CD4-positive, alpha-beta T cell (primary cell): ENCODE measurements at regions not wholly inside any gene's neighbourhood (a gene's known extent, or its start where the extent isn't known, plus 50 kb on each side); places are given as distances from the start of the nearest gene placed in this dataset.

Experiments
- ATAC-seq: fragments of 200-7000 bp; cut with Tn5 transposase; one replicate; pipeline ENCODE4 v1.10.0; 2022; ENCODE audit warnings: mild to moderate bottlenecking; ENCODE audit not compliant: poor library complexity
- CTCF ChIA-PET: fragments of 350-600 bp; sonication (Branson Sonifier 250); formaldehyde crosslinking; loops from one replicate; lab custom pipeline; 2021; ENCODE audit warnings: antibody characterized with exemption, inconsistent platforms; lab: Charles Lee
- POLR2A ChIA-PET: fragments of 350-600 bp; sonication (Branson Sonifier 250); formaldehyde crosslinking; loops from one replicate; lab custom pipeline; 2021; ENCODE audit warnings: antibody characterized with exemption, inconsistent platforms; lab: Charles Lee
- DNase-seq, 14 experiments: peaks; one replicate each; pipeline ENCODE4 v3.0.0-alpha.2; 2013 to 2020; ENCODE audit warnings: mixed read lengths in 2 of 14
- H3K27ac ChIP-seq, 2 donors: one replicate each; pipeline versions ENCODE4 v1.5.1 to v1.7.0; 2013; ENCODE audit warnings: low read length in 2 of 2, low read depth in 1 of 2, mild to moderate bottlenecking in 1 of 2
- H3K27me3 ChIP-seq, 2 experiments: 1 replicate in 1 of 2; 2 replicates in 1 of 2; pipeline versions ENCODE4 v1.6.1 to v1.7.0; 2013; ENCODE audit warnings: low read length in 2 of 2, control low read depth in 1 of 2, mild to moderate bottlenecking in 1 of 2, moderate library complexity in 1 of 2; ENCODE audit not compliant: insufficient read depth in 2 of 2, control insufficient read depth in 1 of 2
- H3K36me3 ChIP-seq: one replicate; pipeline ENCODE4 v1.6.1; 2013; ENCODE audit warnings: low read length, control low read depth; ENCODE audit not compliant: insufficient read depth
- H3K4me1 ChIP-seq: one replicate; pipeline ENCODE4 v1.6.1; 2013; ENCODE audit warnings: low read length, control low read depth; ENCODE audit not compliant: insufficient read depth
- H3K4me3 ChIP-seq: one replicate; pipeline ENCODE4 v1.5.1; 2013; ENCODE audit warnings: mild to moderate bottlenecking, low read length, moderate library complexity
- H3K9me3 ChIP-seq, 2 experiments: 1 replicate in 1 of 2; 2 replicates in 1 of 2; pipeline versions ENCODE4 v1.6.1 to v1.7.0; 2013; ENCODE audit warnings: low read length in 2 of 2, mild to moderate bottlenecking in 2 of 2, control low read depth in 1 of 2, moderate library complexity in 1 of 2; ENCODE audit not compliant: control insufficient read depth in 1 of 2, insufficient read depth in 1 of 2
- H3K27ac Mint-ChIP-seq: one replicate; pipeline ENCODE4 v1.8.0; 2020; ENCODE audit warnings: mixed read lengths
- H3K27me3 Mint-ChIP-seq: one replicate; pipeline ENCODE4 v1.8.0; 2021; ENCODE audit warnings: mixed read lengths
- H3K36me3 Mint-ChIP-seq: one replicate; pipeline ENCODE4 v1.8.0; 2021; ENCODE audit warnings: low read depth, mixed read lengths
- H3K4me1 Mint-ChIP-seq: one replicate; pipeline ENCODE4 v1.8.0; 2021; ENCODE audit warnings: low read depth, mixed read lengths
- H3K4me3 Mint-ChIP-seq: one replicate; pipeline ENCODE4 v1.8.0; 2020; ENCODE audit warnings: mild to moderate bottlenecking, mixed read lengths
- H3K9me3 Mint-ChIP-seq: one replicate; pipeline ENCODE4 v1.8.0; 2020; ENCODE audit warnings: mixed read lengths
- intact Hi-C, 2 experiments: fragments of 100-400 bp; cut with DNase I in 1 of 2; cut with micrococcal nuclease in 1 of 2; formaldehyde crosslinking; loops; one replicate each; pipeline versions ENCODE4 v1.15.1 to v1.9.0; 2023 to 2025; cut with DNase I, micrococcal nuclease
- TF ChIP-seq, protein P1 (sequence below): fragments of 200-600 bp; IDR thresholded peaks from one replicate; pipeline ENCODE4 v1.8.0; 2022; ENCODE audit warnings: antibody characterized with exemption, mild to moderate bottlenecking

- Mint-ChIP-seq H3K9me3 (no peaks in the 10 kb centered on the region), H3K27ac (no peak overlapping the region), H3K4me1 (peaks cover 18% of the 10 kb centered on the region), H3K27me3 (no peaks in the 10 kb centered on the region), H3K4me3 (no peak overlapping the region), H3K36me3 (no peaks in the 10 kb centered on the region)
- Histone ChIP-seq H3K4me1 (peaks cover 14% of the 10 kb centered on the region), H3K27ac (no peak overlapping the region), H3K4me3 (no peak overlapping the region), H3K9me3 (no peaks in the 10 kb centered on the region), H3K27me3 (no peaks in the 10 kb centered on the region), H3K36me3 (no peaks in the 10 kb centered on the region)
- ATAC-seq (no peak), DNase-seq (no peak)
- TF ChIP-seq, protein P1, sequence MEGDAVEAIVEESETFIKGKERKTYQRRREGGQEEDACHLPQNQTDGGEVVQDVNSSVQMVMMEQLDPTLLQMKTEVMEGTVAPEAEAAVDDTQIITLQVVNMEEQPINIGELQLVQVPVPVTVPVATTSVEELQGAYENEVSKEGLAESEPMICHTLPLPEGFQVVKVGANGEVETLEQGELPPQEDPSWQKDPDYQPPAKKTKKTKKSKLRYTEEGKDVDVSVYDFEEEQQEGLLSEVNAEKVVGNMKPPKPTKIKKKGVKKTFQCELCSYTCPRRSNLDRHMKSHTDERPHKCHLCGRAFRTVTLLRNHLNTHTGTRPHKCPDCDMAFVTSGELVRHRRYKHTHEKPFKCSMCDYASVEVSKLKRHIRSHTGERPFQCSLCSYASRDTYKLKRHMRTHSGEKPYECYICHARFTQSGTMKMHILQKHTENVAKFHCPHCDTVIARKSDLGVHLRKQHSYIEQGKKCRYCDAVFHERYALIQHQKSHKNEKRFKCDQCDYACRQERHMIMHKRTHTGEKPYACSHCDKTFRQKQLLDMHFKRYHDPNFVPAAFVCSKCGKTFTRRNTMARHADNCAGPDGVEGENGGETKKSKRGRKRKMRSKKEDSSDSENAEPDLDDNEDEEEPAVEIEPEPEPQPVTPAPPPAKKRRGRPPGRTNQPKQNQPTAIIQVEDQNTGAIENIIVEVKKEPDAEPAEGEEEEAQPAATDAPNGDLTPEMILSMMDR, result no peak
- intact Hi-C loops, result loop anchor here (2.0 to 10.0 kb wide), 5 partner anchors 41 to 655 kb away; partner anchors contain the start of gene BCOR (in 1 of the 2)
- POLR2A ChIA-PET, result interaction anchor here (0.6 to 1.3 kb wide), 9 partner anchors 40 to 730 kb away, joined by 3 to 5 read pairs (median 3); partner anchors contain the start of gene BCOR
- CTCF ChIA-PET, result interaction anchor here (0.6 to 1.8 kb wide), 4 partner anchors 41 to 453 kb away, joined by 3 to 6 read pairs (median 4); no protein-coding TSS in a partner anchor
These were observed 284.0 kb downstream of the BCOR start for GRCh38 chrX:39813631-39814277.

DNA sequence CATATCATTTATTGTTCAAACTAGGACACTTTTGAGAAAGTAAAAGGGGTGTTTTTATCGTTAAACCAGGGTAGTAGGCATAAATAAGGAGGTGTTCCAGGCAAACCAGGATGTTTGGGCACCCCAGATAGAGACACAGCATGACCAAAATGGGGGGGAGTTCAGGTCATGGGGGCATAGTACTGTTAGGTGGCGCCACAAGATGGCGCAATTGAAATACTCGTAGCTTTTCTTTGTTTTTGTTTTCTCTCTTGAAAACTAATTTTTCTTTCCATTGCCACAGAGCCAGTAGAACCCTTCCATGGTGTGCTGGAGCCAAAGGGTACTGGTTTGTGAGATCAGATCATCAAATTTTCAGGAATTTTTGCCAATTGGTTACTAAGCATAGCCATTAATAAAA, 283.4 kb downstream of the BCOR start:
- Mint-ChIP-seq H3K27me3 (no peaks in the 10 kb centered on the region), H3K9me3 (no peaks in the 10 kb centered on the region), H3K4me1 (peaks cover 18% of the 10 kb centered on the region), H3K27ac (no peak overlapping the region), H3K36me3 (no peaks in the 10 kb centered on the region), H3K4me3 (no peak overlapping the region)
- no peaks in the 10 kb centered on the region for H3K36me3 ChIP-seq
- CTCF ChIA-PET, result interaction anchor here (1.2 to 1.8 kb wide), 3 partner anchors 41 to 453 kb away, joined by 3 to 6 read pairs (median 4); no protein-coding TSS in a partner anchor
- H3K9me3 ChIP-seq, result no peaks in the 10 kb centered on the region
- TF ChIP-seq, protein P1, result peak; percentile 40
- no peak overlapping the region for H3K27ac ChIP-seq
- intact Hi-C loops, result loop anchor here (2.0 to 10.0 kb wide), 5 partner anchors 40 to 654 kb away; partner anchors contain the start of gene BCOR (in 1 of the 2)
- POLR2A ChIA-PET, result interaction anchor here (0.6 to 1.3 kb wide), 9 partner anchors 40 to 729 kb away, joined by 3 to 5 read pairs (median 3); partner anchors contain the start of gene BCOR
- no peak overlapping the region for H3K4me3 ChIP-seq
- ATAC-seq, result peak; percentile 63
- peak in 13 of 14 experiments; percentile 9 to 75 (median 33) for DNase-seq
- H3K4me1 ChIP-seq, result peaks cover 14% of the 10 kb centered on the region
- H3K27me3 ChIP-seq, result no peaks in the 10 kb centered on the region

GRCh38 chrX:39815631-39816030, 282.1 kb downstream of the BCOR start:
- CTCF ChIA-PET, result interaction anchor here (1.8 to 1.9 kb wide), 2 partner anchors 39 kb away, joined by 6 to 7 read pairs; no protein-coding TSS in a partner anchor
- no peak overlapping the region for H3K27ac Mint-ChIP-seq
- intact Hi-C loops, result loop anchor here (2.0 to 10.0 kb wide), 7 partner anchors 37 to 653 kb away; partner anchors contain the start of gene BCOR (in 1 of the 2)

More at GRCh38 chrX:39815631-39816030, 282.1 kb downstream of the BCOR start:
- no peaks in the 10 kb centered on the region for H3K9me3 Mint-ChIP-seq
- Histone ChIP-seq H3K4me3 (no peak overlapping the region), H3K27ac (no peak overlapping the region), H3K4me1 (peaks cover 17% of the 10 kb centered on the region), H3K27me3 (peaks cover 0 to 8% of the 10 kb centered on the region in 2 experiments), H3K36me3 (no peaks in the 10 kb centered on the region), H3K9me3 (no peaks in the 10 kb centered on the region)
- POLR2A ChIA-PET, result no interaction called here
- no peak for ATAC-seq
- no peaks in the 10 kb centered on the region for H3K27me3 Mint-ChIP-seq
- no peaks in the 10 kb centered on the region for H3K36me3 Mint-ChIP-seq
- H3K4me1 Mint-ChIP-seq, result peaks cover 18% of the 10 kb centered on the region
- TF ChIP-seq, protein P1, result no peak
- no peak overlapping the region for H3K4me3 Mint-ChIP-seq
- peak in 2 of 14 experiments; percentile 9 to 30 for DNase-seq
